Esophagus squamous epithelium (tissue), 4 donors: ENCODE measurements at regions not wholly inside any gene's neighbourhood (a gene's known extent, or its start where the extent isn't known, plus 50 kb on each side); places are given as distances from the start of the nearest gene placed in this dataset.

Source experiments
- POLR2A ChIP-seq, 4 donors: fragments of 450-650 bp; IDR thresholded peaks; one replicate each; pipeline ENCODE4 v1.6.1; 2017; ENCODE audit warnings: antibody characterized with exemption in 4 of 4, mild to moderate bottlenecking in 4 of 4, moderate library complexity in 3 of 4
- TF ChIP-seq, protein P1 (sequence below), 6 experiments: fragments of 450-650 bp in 4 of 6; fragments of 200-600 bp in 2 of 6; sonication (generic) in 2 of 6; IDR thresholded peaks; one replicate each; pipeline ENCODE4 v1.5.1; 2016 to 2019; ENCODE audit warnings: antibody characterized with exemption in 6 of 6, mild to moderate bottlenecking in 4 of 6, moderate library complexity in 4 of 6

DNA sequence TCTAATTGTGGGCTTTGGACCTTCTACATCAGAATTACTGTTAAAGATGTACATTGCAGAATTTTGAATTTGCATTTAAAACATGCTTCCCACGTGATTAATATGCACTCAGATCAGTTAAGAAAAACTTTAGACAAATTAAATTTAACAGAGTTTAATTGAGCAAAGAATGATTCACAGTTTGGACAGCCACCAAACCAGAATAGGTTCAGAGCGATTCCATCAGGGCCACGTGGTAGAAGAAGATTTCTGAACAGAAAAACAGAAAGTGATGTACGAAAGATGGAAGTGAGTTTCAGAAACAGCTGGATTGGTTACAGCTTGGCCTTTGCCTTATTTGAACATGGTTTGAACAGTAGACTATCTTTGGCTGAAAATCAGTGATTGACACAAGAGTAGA, 704.2 kb upstream of the MAP3K7 start:
- TF ChIP-seq, protein P1, sequence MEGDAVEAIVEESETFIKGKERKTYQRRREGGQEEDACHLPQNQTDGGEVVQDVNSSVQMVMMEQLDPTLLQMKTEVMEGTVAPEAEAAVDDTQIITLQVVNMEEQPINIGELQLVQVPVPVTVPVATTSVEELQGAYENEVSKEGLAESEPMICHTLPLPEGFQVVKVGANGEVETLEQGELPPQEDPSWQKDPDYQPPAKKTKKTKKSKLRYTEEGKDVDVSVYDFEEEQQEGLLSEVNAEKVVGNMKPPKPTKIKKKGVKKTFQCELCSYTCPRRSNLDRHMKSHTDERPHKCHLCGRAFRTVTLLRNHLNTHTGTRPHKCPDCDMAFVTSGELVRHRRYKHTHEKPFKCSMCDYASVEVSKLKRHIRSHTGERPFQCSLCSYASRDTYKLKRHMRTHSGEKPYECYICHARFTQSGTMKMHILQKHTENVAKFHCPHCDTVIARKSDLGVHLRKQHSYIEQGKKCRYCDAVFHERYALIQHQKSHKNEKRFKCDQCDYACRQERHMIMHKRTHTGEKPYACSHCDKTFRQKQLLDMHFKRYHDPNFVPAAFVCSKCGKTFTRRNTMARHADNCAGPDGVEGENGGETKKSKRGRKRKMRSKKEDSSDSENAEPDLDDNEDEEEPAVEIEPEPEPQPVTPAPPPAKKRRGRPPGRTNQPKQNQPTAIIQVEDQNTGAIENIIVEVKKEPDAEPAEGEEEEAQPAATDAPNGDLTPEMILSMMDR (IDR thresholded peaks at IDR 0.05) = no peak
- TF ChIP-seq POLR2A (IDR thresholded peaks at IDR 0.05) = no peak
